HCT116 (cell line): ENCODE measurements at regions not wholly inside any gene's neighbourhood (a gene's known extent, or its start where the extent isn't known, plus 50 kb on each side); places are given as distances from the start of the nearest gene placed in this dataset.

Experiments used
- ATAC-seq: fragments of 200-7000 bp; cut with Tn5 transposase; 2 replicates; pipeline ENCODE4 v1.9.1; 2020; ENCODE audit warnings: mild to moderate bottlenecking, moderate library complexity
- BruUV-seq: library from RNA; stranded (reverse); fragments of 400-500 nt; replicated peaks from 2 replicates; lab custom pipeline; 2021; lab: Mats Ljungman, UMichigan
- CTCF ChIA-PET: fragments of 300-600 bp; sonication (Branson Sonifier 250); formaldehyde crosslinking; loops from one replicate; lab custom pipeline; 2021; ENCODE audit warnings: antibody characterized with exemption; lab: Charles Lee
- POLR2A ChIA-PET: fragments of 300-600, 350-600 bp; sonication (Branson Sonifier 250); formaldehyde crosslinking; loops from one replicate; lab custom pipeline; 2021; ENCODE audit warnings: antibody characterized with exemption; lab: Charles Lee
- RAD21 ChIA-PET, 2 experiments: fragments of 300-600 bp; sonication (Branson Sonifier 250); formaldehyde crosslinking; loops; one replicate each; lab custom pipeline; 2023; ENCODE audit warnings: low total read pairs in 2 of 2; ENCODE audit not compliant: uncharacterized antibody in 2 of 2, unreplicated experiment in 2 of 2, low non-redundant PET in 1 of 2; lab: Charles Lee
- DNase-seq: peaks from one replicate; pipeline ENCODE4 v3.0.0-alpha.2; 2010; ENCODE audit warnings: low read depth, low spot score
- H2AFZ ChIP-seq: fragments of 200-600 bp; shearing (Covaris generic), sonication (generic); 2 replicates; pipeline ENCODE4 v1.6.1; 2017; ENCODE audit warnings: low read depth, mixed run types, mixed read lengths, antibody characterized with exemption, low read length; ENCODE audit not compliant: poor library complexity, severe bottlenecking
- H3K27ac ChIP-seq: 2 replicates; pipeline ENCODE4 v1.5.1; 2012; ENCODE audit warnings: low read depth, low read length
- H3K27me3 ChIP-seq: fragments of 200-600 bp; sonication (generic); 2 replicates; pipeline ENCODE4 v1.6.1; 2016; ENCODE audit warnings: mixed run types, low read length, mixed read lengths; ENCODE audit not compliant: insufficient read depth
- H3K36me3 ChIP-seq, 2 experiments: fragments of 200-500 bp in 1 of 2; fragments of 200-600 bp in 1 of 2; sonication (Bioruptor generic) in 1 of 2; sonication (generic) in 1 of 2; 2 replicates each; pipeline versions ENCODE4 v1.5.1 to v1.6.1; 2014 to 2016; ENCODE audit warnings: low read length in 2 of 2, inconsistent platforms in 1 of 2, mixed read lengths in 1 of 2, mixed run types in 1 of 2; ENCODE audit not compliant: insufficient read depth in 2 of 2, control insufficient read depth in 1 of 2
- H3K4me1 ChIP-seq, 2 experiments: fragments of 200-600 bp in 1 of 2; sonication (generic) in 1 of 2; 2 replicates each; pipeline versions ENCODE4 v1.5.1 to v1.6.1; 2012 to 2017; ENCODE audit warnings: low read length in 2 of 2, inconsistent platforms in 1 of 2, mild to moderate bottlenecking in 1 of 2, mixed read lengths in 1 of 2, mixed run types in 1 of 2, moderate library complexity in 1 of 2; ENCODE audit not compliant: insufficient read depth in 2 of 2, control insufficient read depth in 1 of 2
- H3K4me2 ChIP-seq: fragments of 200-600 bp; sonication (generic); 2 replicates; pipeline ENCODE4 v1.6.1; 2017; ENCODE audit warnings: mixed run types, low read length, mixed read lengths
- H3K4me3 ChIP-seq, 2 experiments: fragments of 200-600 bp in 1 of 2; sonication (generic) in 1 of 2; replicated peaks in 1 of 2; 2 replicates each; pipeline ENCODE4 v1.5.1; 2011 to 2016; ENCODE audit warnings: low read length in 2 of 2, control low read depth in 1 of 2, low read depth in 1 of 2, mild to moderate bottlenecking in 1 of 2, mixed read lengths in 1 of 2, mixed run types in 1 of 2
- H3K79me2 ChIP-seq: fragments of 200-600 bp; sonication (generic); 2 replicates; pipeline ENCODE4 v1.6.1; 2017; ENCODE audit warnings: mild to moderate bottlenecking, mixed run types, low read length, moderate library complexity, mixed read lengths; ENCODE audit not compliant: insufficient read depth
- H3K9ac ChIP-seq: fragments of 200-600 bp; sonication (generic); 2 replicates; pipeline ENCODE4 v1.6.1; 2016; ENCODE audit warnings: low read length, mixed read lengths
- H3K9me2 ChIP-seq: fragments of 200-600 bp; sonication (generic), shearing (Covaris generic); 2 replicates; pipeline ENCODE4 v1.6.1; 2017; ENCODE audit warnings: mixed run types, mild to moderate bottlenecking, moderate library complexity; ENCODE audit not compliant: insufficient read depth
- H3K9me3 ChIP-seq, 2 experiments: fragments of 200-500 bp in 1 of 2; fragments of 200-600 bp in 1 of 2; sonication (Bioruptor generic) in 1 of 2; sonication (generic) in 1 of 2; 2 replicates each; pipeline ENCODE4 v1.6.1; 2014 to 2017; ENCODE audit warnings: low read length in 2 of 2, mixed read lengths in 2 of 2, inconsistent platforms in 1 of 2, low read depth in 1 of 2, mild to moderate bottlenecking in 1 of 2, mixed run types in 1 of 2, moderate library complexity in 1 of 2; ENCODE audit not compliant: control insufficient read depth in 1 of 2, insufficient read depth in 1 of 2
- H4K20me1 ChIP-seq: fragments of 200-600 bp; sonication (generic), shearing (Covaris generic); 2 replicates; pipeline ENCODE4 v1.6.1; 2017; ENCODE audit warnings: mixed run types, mild to moderate bottlenecking, moderate library complexity; ENCODE audit not compliant: insufficient read depth
- ATF3 ChIP-seq: IDR thresholded peaks from 2 replicates; pipeline ENCODE4 v1.6.1; 2012
- CEBPB ChIP-seq: IDR thresholded peaks from 2 replicates; pipeline ENCODE4 v1.6.1; 2012; ENCODE audit warnings: low read depth
- CTCF ChIP-seq, 3 experiments: fragments of 200-600 bp in 1 of 3; sonication (generic) in 1 of 3; IDR thresholded peaks in 2 of 3; conservative IDR thresholded peaks in 1 of 3; 2 replicates each; pipeline ENCODE4 v1.5.1; 2012 to 2017; ENCODE audit warnings: low read depth in 2 of 3, low read length in 2 of 3, antibody characterized with exemption in 1 of 3, borderline replicate concordance in 1 of 3, control low read depth in 1 of 3, mild to moderate bottlenecking in 1 of 3, mixed read lengths in 1 of 3, mixed run types in 1 of 3, moderate library complexity in 1 of 3; ENCODE audit not compliant: insufficient read depth in 1 of 3
- EGR1 ChIP-seq: IDR thresholded peaks from 2 replicates; pipeline ENCODE4 v1.6.1; 2012; ENCODE audit warnings: low read depth
- EZH2 ChIP-seq: fragments of 200-600 bp; sonication (generic); IDR thresholded peaks from 2 replicates; pipeline ENCODE4 v1.6.1; 2017; ENCODE audit warnings: antibody characterized with exemption, mixed run types
- EZH2phosphoT487 ChIP-seq: fragments of 200-600 bp; IDR thresholded peaks from 2 replicates; pipeline ENCODE4 v1.6.1; 2018; ENCODE audit warnings: antibody characterized with exemption, borderline replicate concordance
- JUND ChIP-seq: IDR thresholded peaks from 2 replicates; pipeline ENCODE4 v1.6.1; 2012
- POLR2A ChIP-seq: IDR thresholded peaks from 2 replicates; pipeline ENCODE4 v1.7.0; 2011; ENCODE audit warnings: borderline replicate concordance; ENCODE audit not compliant: insufficient read depth, insufficient read length; ENCODE audit errors: extremely low read depth
- POLR2AphosphoS5 ChIP-seq: IDR thresholded peaks from 2 replicates; pipeline ENCODE4 v1.6.1; 2011; ENCODE audit warnings: mild to moderate bottlenecking, low read depth, low read length, moderate library complexity
- RAD21 ChIP-seq: IDR thresholded peaks from 2 replicates; pipeline ENCODE4 v1.6.1; 2012; ENCODE audit warnings: low read depth, mild to moderate bottlenecking
- REST ChIP-seq: IDR thresholded peaks from 2 replicates; pipeline ENCODE4 v1.6.1; 2012; ENCODE audit warnings: low read depth
- SP1 ChIP-seq: IDR thresholded peaks from 2 replicates; pipeline ENCODE4 v1.6.1; 2012; ENCODE audit warnings: low read depth
- SRF ChIP-seq: IDR thresholded peaks from 2 replicates; pipeline ENCODE4 v1.6.1; 2012; ENCODE audit warnings: low read depth
- TCF7L2 ChIP-seq: IDR thresholded peaks from 2 replicates; pipeline ENCODE4 v1.7.0; 2011; ENCODE audit warnings: borderline replicate concordance, inconsistent platforms; ENCODE audit not compliant: insufficient read depth, insufficient read length; ENCODE audit errors: extremely low read depth
- YY1 ChIP-seq: IDR thresholded peaks from 2 replicates; pipeline ENCODE4 v1.6.1; 2011; ENCODE audit warnings: low read length, low read depth, moderate library complexity, mild to moderate bottlenecking; ENCODE audit not compliant: insufficient replicate concordance; ENCODE audit errors: extremely low read depth
- ZFX ChIP-seq: fragments of 450-650 bp; IDR thresholded peaks from 2 replicates; pipeline ENCODE4 v1.6.1; 2017
- intact Hi-C: fragments of 100-400 bp; cut with micrococcal nuclease; formaldehyde crosslinking; loops from 2 replicates; pipeline ENCODE4 v1.10.0; 2022
- TF ChIP-seq, protein P1 (sequence below): IDR thresholded peaks from 2 replicates; pipeline ENCODE4 v1.6.1; 2011; ENCODE audit warnings: mild to moderate bottlenecking, low read length, moderate library complexity; ENCODE audit not compliant: insufficient replicate concordance; ENCODE audit errors: extremely low read depth

- Histone ChIP-seq H3K4me2 (no peak overlapping the region), H3K4me1 (no peaks in the 10 kb centered on the region), H3K9me2 (no peaks in the 10 kb centered on the region), H3K36me3 (no peaks in the 10 kb centered on the region), H3K9me3 (no peaks in the 10 kb centered on the region), H3K9ac (no peak overlapping the region), H3K4me3 (no peak overlapping the region), H2AFZ (peak overlapping the region; percentile 99)
- intact Hi-C loops: loop anchor here (1.0 to 5.0 kb wide), 3 partner anchors 41 to 739 kb away; no protein-coding TSS in a partner anchor
- ChIA-PET RAD21 (no interaction called here), POLR2A (no interaction called here), CTCF (interaction anchor here (1.4 kb wide), 1 partner anchor 737 kb away, joined by 7 read pairs; no protein-coding TSS in a partner anchor)
- no TSS peak for BruUV-seq
- no peak for ATAC-seq
- DNase-seq: no peak
- TF ChIP-seq YY1 (no peak), EGR1 (no peak), CEBPB (no peak), POLR2AphosphoS5 (no peak), ATF3 (no peak), EZH2phosphoT487 (no peak), CTCF (IDR thresholded peaks at IDR 0.05 in 2 of 3, conservative IDR thresholded peaks at IDR 0.05 in 1 of 3; ENCODE audit: borderline replicate concordance in 1 of 3, insufficient read depth in 1 of 3, low read depth in 2 of 3, low read length in 2 of 3) (peak; percentile 29 to 37 (median 37); a peak in 4 of 6 replicates), POLR2A (no peak), JUND (no peak), SRF (no peak), ZFX (no peak), SP1 (no peak), EZH2 (no peak), RAD21 (peak; percentile 50), REST (no peak), TCF7L2 (no peak)
- TF ChIP-seq, protein P1, sequence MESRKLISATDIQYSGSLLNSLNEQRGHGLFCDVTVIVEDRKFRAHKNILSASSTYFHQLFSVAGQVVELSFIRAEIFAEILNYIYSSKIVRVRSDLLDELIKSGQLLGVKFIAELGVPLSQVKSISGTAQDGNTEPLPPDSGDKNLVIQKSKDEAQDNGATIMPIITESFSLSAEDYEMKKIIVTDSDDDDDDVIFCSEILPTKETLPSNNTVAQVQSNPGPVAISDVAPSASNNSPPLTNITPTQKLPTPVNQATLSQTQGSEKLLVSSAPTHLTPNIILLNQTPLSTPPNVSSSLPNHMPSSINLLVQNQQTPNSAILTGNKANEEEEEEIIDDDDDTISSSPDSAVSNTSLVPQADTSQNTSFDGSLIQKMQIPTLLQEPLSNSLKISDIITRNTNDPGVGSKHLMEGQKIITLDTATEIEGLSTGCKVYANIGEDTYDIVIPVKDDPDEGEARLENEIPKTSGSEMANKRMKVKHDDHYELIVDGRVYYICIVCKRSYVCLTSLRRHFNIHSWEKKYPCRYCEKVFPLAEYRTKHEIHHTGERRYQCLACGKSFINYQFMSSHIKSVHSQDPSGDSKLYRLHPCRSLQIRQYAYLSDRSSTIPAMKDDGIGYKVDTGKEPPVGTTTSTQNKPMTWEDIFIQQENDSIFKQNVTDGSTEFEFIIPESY: no peak
- TF ChIP-seq, all 23 proteins: peak for 2
- Histone ChIP-seq H4K20me1 (no peaks in the 10 kb centered on the region), H3K79me2 (no peaks in the 10 kb centered on the region), H3K27ac (no peak overlapping the region), H3K27me3 (no peaks in the 10 kb centered on the region)
These were observed 329.4 kb upstream of the PCDH18 start for GRCh38 chr4:137861682-137862081.
